ENCODE measurements at regions not wholly inside any gene's neighbourhood (a gene's known extent, or its start where the extent isn't known, plus 50 kb on each side); places are given as distances from the start of the nearest gene placed in this dataset.
"Not testable (repeated sequence)": the region's sequence is repeated elsewhere in the genome, so short reads cannot be mapped to it uniquely, and the experiment has no call there.

DNA sequence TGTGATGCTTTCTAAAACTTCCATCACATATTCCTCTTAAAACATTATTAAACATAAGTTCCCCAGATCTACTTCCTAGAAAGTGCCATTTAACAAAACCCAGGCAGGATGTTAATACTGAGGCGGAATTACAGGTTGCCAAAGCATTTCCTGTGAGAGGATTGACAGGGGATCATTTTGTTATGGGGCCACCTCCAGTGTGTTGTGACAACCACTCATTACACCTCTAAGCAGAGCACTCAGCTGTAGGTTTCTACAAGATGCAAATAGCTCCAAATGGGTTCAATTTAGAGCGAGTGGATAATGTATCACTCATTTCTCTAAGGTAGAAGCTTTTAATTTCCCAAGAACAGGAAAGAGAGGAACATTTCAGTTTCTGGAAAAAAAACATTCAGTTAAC lies 1429.5 kb upstream of the ACVR2A start:
- DNase-seq, result no peak
- WGBS, 2 donors, result 68 to 71% methylated on average over 2 of the region's 2 CpGs
- no peaks in the 10 kb centered on the region for H3K27me3 ChIP-seq
- intact Hi-C loops (cut with DNase I), result no loop called here
- H3K36me3 ChIP-seq, result no peaks in the 10 kb centered on the region
- H3K27ac ChIP-seq, result no peak overlapping the region
- H3K9me3 ChIP-seq, result no peaks in the 10 kb centered on the region
- H3K4me1 ChIP-seq, result no peaks in the 10 kb centered on the region
- TF ChIP-seq POLR2A (IDR thresholded peaks at IDR 0.05), result no peak
- TF ChIP-seq, protein P1, sequence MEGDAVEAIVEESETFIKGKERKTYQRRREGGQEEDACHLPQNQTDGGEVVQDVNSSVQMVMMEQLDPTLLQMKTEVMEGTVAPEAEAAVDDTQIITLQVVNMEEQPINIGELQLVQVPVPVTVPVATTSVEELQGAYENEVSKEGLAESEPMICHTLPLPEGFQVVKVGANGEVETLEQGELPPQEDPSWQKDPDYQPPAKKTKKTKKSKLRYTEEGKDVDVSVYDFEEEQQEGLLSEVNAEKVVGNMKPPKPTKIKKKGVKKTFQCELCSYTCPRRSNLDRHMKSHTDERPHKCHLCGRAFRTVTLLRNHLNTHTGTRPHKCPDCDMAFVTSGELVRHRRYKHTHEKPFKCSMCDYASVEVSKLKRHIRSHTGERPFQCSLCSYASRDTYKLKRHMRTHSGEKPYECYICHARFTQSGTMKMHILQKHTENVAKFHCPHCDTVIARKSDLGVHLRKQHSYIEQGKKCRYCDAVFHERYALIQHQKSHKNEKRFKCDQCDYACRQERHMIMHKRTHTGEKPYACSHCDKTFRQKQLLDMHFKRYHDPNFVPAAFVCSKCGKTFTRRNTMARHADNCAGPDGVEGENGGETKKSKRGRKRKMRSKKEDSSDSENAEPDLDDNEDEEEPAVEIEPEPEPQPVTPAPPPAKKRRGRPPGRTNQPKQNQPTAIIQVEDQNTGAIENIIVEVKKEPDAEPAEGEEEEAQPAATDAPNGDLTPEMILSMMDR (IDR thresholded peaks at IDR 0.05), result no peak
- H3K4me3 ChIP-seq (replicated peaks in 1 of 3), result no peak overlapping the region

DNA sequence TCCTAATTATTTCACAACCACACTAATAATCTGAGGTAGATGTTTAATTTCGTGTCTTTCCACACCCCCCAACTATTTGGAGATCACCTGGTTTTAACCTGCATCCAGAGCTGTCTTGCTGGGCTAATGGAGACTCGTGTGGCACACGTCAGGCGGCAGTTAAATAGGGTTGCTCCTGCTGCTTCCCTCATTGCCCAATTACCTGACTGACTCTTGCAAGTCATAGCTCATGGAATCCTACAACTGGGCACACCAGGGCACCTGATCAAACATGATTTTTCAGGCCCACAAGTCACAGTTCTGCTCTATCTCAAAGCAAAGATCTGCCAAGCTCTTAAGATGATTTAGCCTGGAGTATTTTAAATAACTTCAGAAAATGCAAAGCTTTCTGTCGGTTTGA lies 1430.4 kb upstream of the ACVR2A start:
- WGBS, 2 donors, result 69 to 71% methylated on average over 5 of the region's 5 CpGs
- H3K4me3 ChIP-seq (replicated peaks in 1 of 3), result no peak overlapping the region
- no peaks in the 10 kb centered on the region for H3K4me1 ChIP-seq
- DNase-seq, result no peak
- intact Hi-C loops (cut with DNase I), result no loop called here
- TF ChIP-seq, protein P1 (IDR thresholded peaks at IDR 0.05), result no peak
- TF ChIP-seq POLR2A (IDR thresholded peaks at IDR 0.05), result no peak
- H3K27ac ChIP-seq, result no peak overlapping the region
- no peaks in the 10 kb centered on the region for H3K9me3 ChIP-seq
- H3K27me3 ChIP-seq, result no peaks in the 10 kb centered on the region
- H3K36me3 ChIP-seq, result no peaks in the 10 kb centered on the region

DNA sequence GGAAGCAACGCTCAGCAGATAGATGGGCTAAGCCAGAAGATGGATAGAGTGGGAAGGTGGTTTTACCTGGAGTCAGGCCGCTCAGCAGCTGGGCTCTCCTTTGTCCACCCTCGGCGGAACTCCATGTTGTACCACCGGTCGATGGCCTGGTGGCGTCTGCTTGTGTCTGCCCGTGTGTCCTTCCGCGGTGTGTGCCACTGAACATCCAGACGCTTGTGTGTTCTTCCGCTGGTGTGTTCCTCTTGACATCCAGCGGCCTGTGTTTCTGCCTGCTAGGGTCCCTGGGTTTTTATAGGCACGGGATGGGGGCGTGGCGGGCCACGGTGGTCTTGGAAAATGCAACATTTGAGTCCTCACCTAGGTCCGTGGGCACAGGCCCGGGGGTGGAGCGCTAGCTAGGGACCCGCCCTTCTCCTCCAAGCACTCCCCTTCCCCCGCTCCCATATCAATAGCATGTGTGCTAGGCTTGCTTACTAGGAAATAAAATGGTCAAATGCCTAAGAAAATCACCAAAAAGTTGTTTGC lies 1431.7 kb upstream of the ACVR2A start:
- no peaks in the 10 kb centered on the region for H3K27me3 ChIP-seq
- H3K4me1 ChIP-seq, result no peaks in the 10 kb centered on the region
- intact Hi-C loops (cut with DNase I), result no loop called here
- 94 to 96% methylated on average over 22 of the region's 22 CpGs for WGBS, 2 donors
- H3K4me3 ChIP-seq (replicated peaks in 1 of 3), result no peak overlapping the region
- TF ChIP-seq, protein P1 (IDR thresholded peaks at IDR 0.05), result no peak
- no peak for TF ChIP-seq POLR2A (IDR thresholded peaks at IDR 0.05)
- no peak overlapping the region for H3K27ac ChIP-seq
- H3K36me3 ChIP-seq, result no peaks in the 10 kb centered on the region
- H3K9me3 ChIP-seq, result no peaks in the 10 kb centered on the region
- no peak for DNase-seq

DNA sequence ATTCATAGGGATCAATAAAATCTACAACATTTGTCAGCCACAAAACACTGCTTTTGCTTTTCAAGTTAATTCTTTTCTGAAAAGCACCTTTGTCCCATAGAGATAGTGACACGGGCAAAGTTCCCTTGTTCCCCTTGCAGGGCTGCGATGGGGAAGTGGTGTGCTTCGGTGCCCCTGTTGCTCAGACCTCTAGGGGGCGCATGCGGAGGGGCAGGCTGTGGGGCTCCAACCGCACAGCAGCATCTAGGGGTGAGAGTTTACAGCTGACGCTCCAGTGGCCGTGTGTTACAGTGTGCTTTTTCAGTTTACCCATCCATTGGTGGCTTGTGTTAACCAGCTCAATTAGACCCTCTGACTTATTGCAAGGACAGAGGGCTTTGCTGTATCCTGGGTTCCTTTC lies 1432.2 kb upstream of the ACVR2A start:
- WGBS, 2 donors, result 85% methylated on average over 8 of the region's 8 CpGs
- no peaks in the 10 kb centered on the region for H3K27me3 ChIP-seq
- no peak overlapping the region for H3K4me3 ChIP-seq (replicated peaks in 1 of 3)
- no peaks in the 10 kb centered on the region for H3K36me3 ChIP-seq
- H3K9me3 ChIP-seq, result no peaks in the 10 kb centered on the region
- no peak for DNase-seq
- intact Hi-C loops (cut with DNase I), result no loop called here
- H3K27ac ChIP-seq, result no peak overlapping the region
- no peaks in the 10 kb centered on the region for H3K4me1 ChIP-seq
- TF ChIP-seq, protein P1 (IDR thresholded peaks at IDR 0.05), result no peak
- TF ChIP-seq POLR2A (IDR thresholded peaks at IDR 0.05), result no peak

DNA sequence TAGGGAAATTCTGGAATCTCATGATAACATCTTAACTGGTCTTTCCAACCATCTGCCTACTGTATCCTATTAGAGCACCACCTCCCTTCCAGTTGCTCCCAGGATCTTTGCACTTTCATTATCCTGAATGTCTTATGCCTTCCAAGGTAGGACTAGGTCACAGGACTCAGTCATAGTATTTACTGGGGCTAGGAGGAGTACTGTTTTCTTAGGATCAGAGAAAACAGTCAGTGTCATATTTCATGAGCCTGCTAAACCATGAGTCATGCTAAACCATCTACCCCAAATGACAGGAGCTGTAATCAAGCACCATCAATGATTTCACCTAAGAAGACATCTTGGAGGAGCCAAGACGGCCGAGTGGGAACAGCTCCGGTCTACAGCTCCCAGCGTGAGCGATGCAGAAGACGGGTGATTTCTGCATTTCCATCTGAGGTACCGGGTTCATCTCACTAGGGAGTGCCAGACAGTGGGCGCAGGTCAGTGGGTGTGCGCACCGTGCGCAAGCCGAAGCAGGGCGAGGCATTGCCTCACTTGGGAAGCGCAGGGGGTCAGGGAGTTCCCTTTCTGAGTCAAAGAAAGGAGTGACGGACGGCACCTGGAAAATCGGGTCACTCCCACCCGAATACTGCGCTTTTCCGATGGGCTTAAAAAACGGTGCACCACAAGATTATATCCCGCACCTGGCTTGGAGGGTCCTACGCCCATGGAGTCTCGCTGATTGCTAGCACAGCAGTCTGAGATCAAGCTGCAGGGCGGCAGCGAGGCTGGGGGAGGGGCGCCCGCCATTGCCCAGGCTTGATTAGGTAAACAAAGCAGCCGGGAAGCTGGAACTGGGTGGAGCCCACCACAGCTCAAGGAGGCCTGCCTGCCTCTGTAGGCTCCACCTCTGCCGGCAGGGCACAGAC lies 1439.2 kb upstream of the ACVR2A start:
- H3K27ac ChIP-seq; H3K4me3 ChIP-seq (replicated peaks in 1 of 3); H3K9me3 ChIP-seq; H3K4me1 ChIP-seq; intact Hi-C loops (cut with DNase I); H3K27me3 ChIP-seq; H3K36me3 ChIP-seq; DNase-seq: not testable (repeated sequence)
- WGBS, 2 donors, result 88 to 92% methylated on average over 28 to 30 of the region's 30 CpGs

DNA sequence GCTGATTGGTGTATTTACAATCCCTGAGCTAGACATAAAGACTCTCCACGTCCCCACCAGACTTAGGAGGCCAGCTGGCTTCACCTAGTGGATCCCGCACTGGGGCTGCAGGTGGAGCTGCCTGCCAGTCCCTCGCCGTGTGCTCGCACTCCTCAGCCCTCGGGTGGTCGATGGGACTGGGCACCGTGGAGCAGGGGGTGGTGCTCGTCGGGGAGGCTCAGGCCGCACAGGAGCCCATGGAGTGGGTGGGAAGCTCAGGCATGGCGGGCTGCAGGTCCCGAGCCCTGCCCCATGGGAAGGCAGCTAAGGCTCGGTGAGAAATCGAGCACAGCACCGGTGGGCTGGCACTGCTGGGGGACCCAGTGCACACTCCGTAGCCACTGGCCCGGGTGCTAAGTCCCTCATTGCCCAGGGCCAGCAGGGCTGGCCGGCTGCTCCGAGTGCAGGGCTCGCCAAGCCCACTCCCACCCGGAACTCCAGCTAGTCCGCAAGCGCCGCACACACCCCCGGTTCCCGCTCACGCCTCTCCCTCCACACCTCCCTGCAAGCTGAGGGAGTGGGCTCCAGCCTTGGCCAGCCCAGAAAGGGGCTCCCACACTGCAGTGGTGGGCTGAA lies 1441.2 kb upstream of the ACVR2A start:
- intact Hi-C loops (cut with DNase I); H3K4me3 ChIP-seq (replicated peaks in 1 of 3); H3K36me3 ChIP-seq; H3K9me3 ChIP-seq; DNase-seq; H3K4me1 ChIP-seq; H3K27me3 ChIP-seq; H3K27ac ChIP-seq: not testable (repeated sequence)
- 96 to 98% methylated on average over 9 to 28 of the region's 28 CpGs for WGBS, 2 donors
